ENCODE measurements at regions not wholly inside any gene's neighbourhood (a gene's known extent, or its start where the extent isn't known, plus 50 kb on each side); places are given as distances from the start of the nearest gene placed in this dataset.

DNA sequence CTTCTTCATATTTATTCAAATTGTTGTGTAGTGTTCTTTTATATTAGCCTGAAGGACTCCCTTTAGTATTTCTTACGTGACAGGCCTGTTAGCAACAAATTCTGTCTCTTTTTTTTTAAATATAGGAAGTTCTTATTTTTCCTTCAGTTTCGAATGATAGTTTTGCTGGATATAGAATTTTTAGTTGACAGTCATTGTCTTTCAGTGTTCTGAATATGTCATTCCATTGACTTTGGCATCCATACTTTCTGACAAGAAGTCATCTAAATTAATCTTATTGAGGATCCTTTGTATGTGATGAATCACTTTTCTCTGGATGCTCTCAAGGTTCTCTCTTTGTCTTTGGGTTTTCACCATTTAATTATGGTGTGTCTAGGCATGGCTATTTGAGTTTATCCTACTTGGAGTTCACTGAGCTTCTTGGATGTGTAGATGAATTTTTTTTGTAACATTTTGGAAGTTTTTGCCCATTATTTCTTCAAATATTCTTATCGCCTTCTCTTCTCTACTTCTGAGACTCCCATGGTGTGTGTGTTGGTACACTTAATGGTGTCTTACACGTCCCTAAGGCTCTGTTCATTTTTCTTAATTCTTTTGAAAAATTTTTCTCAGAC lies 82.5 kb upstream of the GTSF1L start:
- Histone ChIP-seq H3K4me3 (no peak overlapping the region), H3K27ac (no peak overlapping the region)

DNA sequence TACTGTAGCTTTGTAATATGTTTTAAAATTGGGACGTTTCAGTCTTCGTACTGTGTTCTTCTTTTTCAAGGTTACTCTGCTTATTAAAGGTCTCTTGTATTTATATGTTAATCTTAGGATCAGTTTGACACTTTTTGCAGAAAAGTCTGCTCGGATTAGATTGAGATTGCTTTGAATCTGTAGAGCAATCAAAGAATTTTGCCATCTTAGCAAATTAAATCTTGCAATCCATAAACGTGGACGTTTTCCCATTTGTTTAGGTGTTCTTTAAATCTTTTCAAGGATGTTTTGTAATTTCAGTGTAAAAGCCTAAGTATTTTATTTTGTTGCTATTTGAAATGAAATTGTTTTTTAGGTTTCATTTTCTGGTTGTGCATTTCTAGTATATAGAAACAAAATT lies 78.0 kb upstream of the GTSF1L start:
- H3K27ac ChIP-seq, result no peak overlapping the region
- no peak overlapping the region for H3K4me3 ChIP-seq

DNA sequence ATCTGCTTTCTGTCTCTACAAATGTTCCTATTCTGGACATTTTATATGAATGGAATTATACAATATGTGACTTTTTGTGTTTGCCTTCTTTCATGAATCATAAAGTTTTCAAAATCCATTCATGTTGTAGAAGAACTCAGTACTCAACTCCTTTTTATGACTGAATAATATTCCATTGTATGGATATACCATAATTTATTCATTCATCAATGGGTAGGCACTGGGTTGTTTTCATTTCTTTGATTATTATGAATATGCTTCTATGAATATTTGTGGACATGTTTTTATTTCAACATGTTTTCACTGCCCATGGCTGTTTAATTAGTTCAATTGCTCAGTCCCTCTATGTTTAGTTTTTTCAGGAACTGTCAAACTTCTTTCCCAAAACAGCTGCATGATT lies 76.5 kb upstream of the GTSF1L start:
- Histone ChIP-seq H3K4me3 (no peak overlapping the region), H3K27ac (no peak overlapping the region)

DNA sequence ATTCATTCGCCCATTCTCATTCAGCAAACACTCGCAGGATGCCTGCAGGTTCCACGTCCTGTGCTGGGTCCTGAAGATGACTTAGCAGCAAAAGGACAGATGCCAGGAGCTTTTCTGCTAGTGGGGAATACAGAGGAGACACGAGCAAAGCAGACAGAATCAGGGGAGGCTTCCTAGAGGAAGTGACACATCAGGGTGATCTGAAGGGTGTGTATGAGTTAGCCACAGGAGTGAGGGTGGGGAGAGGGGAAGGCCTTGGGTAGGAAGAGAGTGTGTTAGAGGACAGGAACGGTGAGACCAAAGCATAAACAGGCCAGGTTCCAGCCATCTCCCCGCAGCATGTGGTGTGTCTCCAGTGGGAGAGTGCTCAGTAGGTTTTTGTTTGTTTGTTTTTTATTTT lies 73.4 kb upstream of the GTSF1L start:
- Histone ChIP-seq H3K4me3 (no peak overlapping the region), H3K27ac (no peak overlapping the region)

DNA sequence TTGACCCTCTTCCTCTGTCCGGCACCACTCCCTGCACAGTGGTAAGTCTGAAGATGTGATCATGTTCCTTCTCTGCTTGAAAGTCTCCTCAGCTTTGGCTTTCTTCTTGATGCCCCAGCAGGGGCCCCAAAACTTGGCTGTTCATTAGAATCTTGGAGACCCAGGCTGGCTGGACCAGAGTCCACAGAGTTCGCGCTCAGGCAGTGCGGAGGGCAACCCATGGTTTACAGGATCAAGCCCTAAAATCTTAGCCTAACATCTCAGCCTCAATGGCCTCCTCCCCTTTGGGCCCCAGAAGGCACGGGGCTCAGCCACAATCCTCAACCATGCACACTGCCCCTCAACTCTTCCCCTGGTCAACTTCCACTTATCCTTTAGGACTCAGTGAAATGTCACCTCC lies 72.9 kb upstream of the GTSF1L start:
- no peak overlapping the region for H3K4me3 ChIP-seq
- H3K27ac ChIP-seq, result no peak overlapping the region

DNA sequence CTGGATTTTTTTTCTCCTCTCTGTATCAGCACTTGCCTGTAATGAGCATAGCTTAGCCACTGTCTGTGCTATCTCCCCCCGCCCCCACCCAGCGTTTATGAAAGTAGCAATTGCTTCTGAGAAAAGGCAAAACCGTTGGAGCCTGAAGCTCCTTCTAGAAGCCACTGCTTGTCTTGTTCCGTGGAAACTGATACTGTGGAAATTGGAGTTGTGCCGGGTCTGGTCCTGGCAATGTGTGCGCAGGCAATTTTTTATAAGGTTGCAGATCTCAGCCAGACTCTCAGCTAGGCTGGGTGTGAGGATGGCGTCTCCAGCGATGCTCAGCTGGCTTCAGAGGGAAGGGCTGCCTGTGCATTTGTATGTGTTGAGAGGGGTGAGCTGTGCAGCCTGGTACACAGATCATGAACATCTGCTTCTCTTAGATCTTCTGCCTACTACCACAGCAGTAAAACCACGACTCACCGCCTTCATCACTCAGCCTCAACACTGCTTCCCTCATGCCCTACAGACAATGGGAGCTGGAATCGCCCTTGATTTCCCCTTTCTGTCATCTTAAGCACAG lies 72.4 kb upstream of the GTSF1L start:
- H3K4me3 ChIP-seq, result no peak overlapping the region
- H3K27ac ChIP-seq, result no peak overlapping the region

DNA sequence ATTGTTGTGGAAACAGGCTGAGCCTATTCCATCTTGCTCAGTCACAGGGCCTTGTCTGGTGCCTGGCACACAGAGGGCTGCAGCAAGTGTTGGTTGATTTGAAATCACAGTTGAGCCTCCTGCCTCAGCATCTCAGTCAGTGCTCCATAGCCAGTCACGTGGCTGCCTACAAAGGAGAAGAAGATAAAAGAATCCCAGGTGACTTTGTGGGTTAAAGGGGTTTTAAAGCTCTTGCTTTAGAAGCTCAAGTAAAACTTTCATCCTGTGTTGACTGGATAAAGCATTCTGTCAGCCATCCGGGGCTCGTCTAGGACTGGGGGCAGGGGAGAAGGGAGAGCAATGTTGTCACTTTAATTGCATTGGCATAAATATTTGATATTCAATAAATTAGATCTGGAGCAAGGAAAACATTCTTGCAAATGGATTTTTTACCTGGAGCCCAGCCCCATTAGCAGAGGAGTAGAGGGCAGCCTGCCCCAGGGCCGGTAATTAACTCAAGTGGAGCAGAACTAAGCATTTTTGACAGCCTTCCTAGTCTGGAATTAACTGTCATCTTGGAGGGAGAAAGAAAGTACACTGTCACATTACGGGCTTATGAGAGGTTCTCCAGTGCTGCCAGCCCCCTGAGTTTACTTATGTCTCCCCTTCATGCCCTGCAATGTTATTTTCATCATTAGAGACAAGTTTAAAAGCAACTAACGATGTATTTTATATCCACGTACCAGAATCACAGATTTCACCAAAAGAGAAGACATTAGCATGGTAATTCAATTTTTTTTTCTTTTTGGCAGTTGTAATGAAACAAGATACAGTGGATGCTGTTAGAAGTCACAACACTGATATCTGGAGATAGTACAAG lies 71.7 kb upstream of the GTSF1L start:
- Histone ChIP-seq H3K27ac (no peak overlapping the region), H3K4me3 (no peak overlapping the region)

DNA sequence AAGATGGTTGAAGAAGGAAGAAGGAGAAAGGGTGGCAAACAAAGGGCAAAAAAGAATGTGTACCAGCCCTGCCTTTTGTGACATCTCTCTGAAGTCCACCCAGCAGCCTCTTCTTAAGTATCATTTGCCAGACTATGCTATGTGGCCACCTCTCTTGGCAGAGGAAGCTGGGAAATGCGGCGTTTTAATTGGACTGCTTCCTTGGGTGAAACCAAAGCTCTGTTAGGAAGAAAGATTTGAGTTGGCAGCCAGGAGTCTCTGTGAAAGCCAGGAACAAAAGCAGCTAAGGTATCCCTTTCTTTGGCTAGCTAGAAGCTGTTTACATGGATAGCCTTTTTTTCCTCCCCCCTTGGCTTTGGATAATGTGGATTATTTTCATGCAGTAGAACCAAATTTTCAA lies 67.5 kb upstream of the GTSF1L start:
- Histone ChIP-seq H3K27ac (no peak overlapping the region), H3K4me3 (no peak overlapping the region)

DNA sequence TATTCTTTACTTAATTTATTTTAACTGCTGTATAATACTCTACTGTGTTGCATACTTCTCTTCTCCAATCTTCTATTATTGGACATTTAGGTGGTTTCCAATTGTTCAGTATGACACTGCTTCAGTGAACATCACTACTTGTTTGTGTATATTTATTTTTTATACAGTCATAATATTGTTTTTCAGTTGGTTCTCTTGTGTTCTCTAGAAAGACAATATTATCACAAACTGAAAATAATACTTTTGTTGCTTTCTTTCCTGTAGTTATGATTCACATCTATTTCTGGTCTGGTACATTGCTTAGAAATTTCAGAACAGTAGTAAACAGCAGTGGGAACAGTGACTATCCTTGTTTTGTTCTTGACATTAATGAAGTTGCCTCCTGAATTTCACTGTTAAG lies 62.8 kb upstream of the GTSF1L start:
- Histone ChIP-seq H3K4me3 (no peak overlapping the region), H3K27ac (no peak overlapping the region)

DNA sequence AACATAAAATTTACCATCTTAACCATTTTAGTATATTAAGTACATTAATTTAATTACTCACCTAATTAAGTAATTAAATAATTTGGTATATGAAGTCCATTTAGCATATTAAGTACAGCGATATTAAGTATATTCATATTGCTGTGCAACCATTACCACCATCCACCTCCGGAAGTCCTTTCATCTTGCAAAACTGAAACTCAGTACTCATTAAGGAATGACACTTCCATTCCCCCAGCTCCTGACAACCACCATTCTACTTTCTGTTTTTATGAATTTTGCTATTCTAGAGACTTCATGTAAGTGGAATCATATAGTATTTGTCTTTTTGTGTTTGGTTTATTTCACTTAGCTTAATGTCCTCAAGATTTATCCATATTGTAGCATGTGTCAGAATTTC lies 61.1 kb upstream of the GTSF1L start:
- no peak overlapping the region for H3K4me3 ChIP-seq
- H3K27ac ChIP-seq, result no peak overlapping the region

DNA sequence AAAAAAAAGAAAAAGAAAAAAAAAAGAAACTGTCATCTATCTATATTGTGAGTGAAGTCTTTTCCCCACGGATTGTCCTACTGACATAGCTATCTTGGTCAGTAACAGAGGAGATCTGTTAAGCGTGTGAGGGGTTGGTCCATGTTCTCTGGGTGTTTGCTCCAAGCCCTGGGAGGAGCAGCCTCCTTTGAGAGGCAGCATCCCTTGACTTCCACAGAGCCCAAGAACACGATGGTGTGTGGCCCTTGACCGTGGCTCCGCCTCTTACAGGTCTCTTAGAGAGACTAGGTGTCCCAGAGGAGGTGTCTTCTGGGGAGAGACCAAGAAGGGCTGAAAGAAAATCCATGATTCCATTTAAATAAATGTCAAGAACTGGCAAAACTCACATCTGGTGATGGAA lies 60.1 kb upstream of the GTSF1L start:
- Histone ChIP-seq H3K27ac (no peak overlapping the region), H3K4me3 (no peak overlapping the region)

DNA sequence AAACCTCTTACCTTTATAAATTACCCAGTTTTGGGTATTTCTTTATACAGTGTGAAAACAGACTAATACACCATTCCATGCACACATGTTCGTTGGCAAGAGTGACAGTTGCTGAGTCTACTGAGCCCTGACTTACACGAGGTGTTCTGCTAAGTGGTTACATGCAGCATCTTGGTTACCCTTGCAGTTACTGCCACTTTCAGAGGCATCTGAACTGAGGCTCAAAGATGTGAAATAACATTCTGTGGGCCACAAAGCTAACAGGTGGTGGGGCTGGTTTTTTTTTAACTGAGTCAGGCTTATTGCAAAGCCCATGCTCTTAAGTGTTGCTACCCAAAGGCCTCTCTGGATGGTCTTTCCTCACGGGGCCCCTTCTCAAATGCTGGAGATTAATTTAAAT lies 54.4 kb upstream of the GTSF1L start:
- H3K4me3 ChIP-seq, result no peak overlapping the region
- H3K27ac ChIP-seq, result no peak overlapping the region

DNA sequence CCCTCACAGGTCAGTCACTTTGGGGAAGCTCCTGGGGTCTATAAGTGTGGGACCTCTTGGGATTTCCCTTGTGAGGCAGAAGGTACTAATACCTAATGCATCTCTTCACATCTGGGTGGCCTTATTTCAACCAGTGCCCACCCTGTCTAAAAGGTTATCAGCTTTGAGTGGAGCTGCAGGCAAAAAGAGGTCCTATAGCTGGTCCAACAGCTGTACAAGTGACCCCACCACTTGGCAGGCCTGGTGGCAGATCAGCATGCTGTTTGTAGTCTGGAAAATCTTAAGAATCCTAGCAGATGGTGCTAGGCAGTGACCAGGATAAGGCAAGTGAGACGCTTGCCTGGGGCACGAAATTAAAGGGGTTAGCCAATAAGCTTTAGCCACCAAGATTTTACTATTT lies 51.6 kb upstream of the GTSF1L start:
- H3K4me3 ChIP-seq, result no peak overlapping the region
- H3K27ac ChIP-seq, result no peak overlapping the region

DNA sequence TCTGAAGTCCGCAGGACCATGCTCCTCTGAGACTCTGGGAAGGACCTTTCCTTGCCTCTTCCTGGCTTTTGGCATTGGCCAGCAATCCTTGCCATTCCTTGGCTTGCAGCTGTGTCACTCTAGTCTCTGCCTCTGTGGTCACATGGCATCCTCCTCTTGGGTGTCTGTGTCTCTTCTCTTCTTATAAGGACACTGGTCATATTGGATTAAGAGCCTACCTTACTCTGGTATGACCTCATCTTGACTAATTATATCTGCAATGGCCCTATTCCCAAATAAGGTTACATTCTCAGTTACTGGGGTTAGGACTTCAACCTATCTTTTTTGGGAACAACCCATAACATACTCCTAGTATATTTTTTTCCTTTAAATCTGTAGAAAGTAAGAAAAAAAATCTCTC lies 49.9 kb upstream of the GTSF1L start:
- Histone ChIP-seq H3K27ac (no peak overlapping the region), H3K4me3 (no peak overlapping the region)
